Panc1 (cell line): ENCODE measurements at regions not wholly inside any gene's neighbourhood (a gene's known extent, or its start where the extent isn't known, plus 50 kb on each side); places are given as distances from the start of the nearest gene placed in this dataset.

Experiments
- ATAC-seq: fragments of 200-7000 bp; cut with Tn5 transposase; 2 replicates; pipeline ENCODE4 v1.9.1; 2020; ENCODE audit warnings: mild to moderate bottlenecking, moderate library complexity
- BruUV-seq: library from RNA; stranded (reverse); fragments of 400-500 nt; replicated peaks from 2 replicates; lab custom pipeline; 2021; lab: Mats Ljungman, UMichigan
- CTCF ChIA-PET: fragments of 300-600 bp; sonication (Branson Sonifier 250); formaldehyde crosslinking; loops from one replicate; lab custom pipeline; 2022; ENCODE audit warnings: antibody characterized with exemption; lab: Charles Lee
- POLR2A ChIA-PET: fragments of 300-600 bp; sonication (Branson Sonifier 250); formaldehyde crosslinking; loops from one replicate; lab custom pipeline; 2022; ENCODE audit warnings: antibody characterized with exemption; lab: Charles Lee
- DNase-seq: peaks from one replicate; pipeline ENCODE4 v3.0.0-alpha.2; 2010; ENCODE audit warnings: low read depth, low spot score
- H3K27ac ChIP-seq: 2 replicates; pipeline ENCODE4 v1.5.1; 2011; ENCODE audit warnings: mild to moderate bottlenecking, low read length, inconsistent platforms
- H3K27me3 ChIP-seq: fragments of 200-500 bp; sonication (Bioruptor generic); 2 replicates; pipeline ENCODE4 v1.6.0; 2014; ENCODE audit warnings: low read length, inconsistent platforms; ENCODE audit not compliant: control insufficient read depth, insufficient read depth
- H3K36me3 ChIP-seq: fragments of 200-500 bp; sonication (Bioruptor generic); 2 replicates; pipeline ENCODE4 v1.5.1; 2014; ENCODE audit warnings: inconsistent platforms, mild to moderate bottlenecking, low read length, moderate library complexity; ENCODE audit not compliant: control insufficient read depth, insufficient read depth
- H3K4me1 ChIP-seq: 2 replicates; pipeline ENCODE4 v1.5.1; 2011; ENCODE audit warnings: inconsistent platforms, mild to moderate bottlenecking, low read length, moderate library complexity; ENCODE audit not compliant: control insufficient read depth, insufficient read depth
- H3K4me3 ChIP-seq, 2 experiments: 2 replicates each; pipeline ENCODE4 v1.5.1; 2011 to 2012; ENCODE audit warnings: low read depth in 2 of 2, low read length in 2 of 2, mild to moderate bottlenecking in 2 of 2, inconsistent platforms in 1 of 2, moderate library complexity in 1 of 2
- H3K9me3 ChIP-seq: fragments of 200-500 bp; sonication (Bioruptor generic); 2 replicates; pipeline ENCODE4 v1.5.1; 2014; ENCODE audit warnings: low read depth, mild to moderate bottlenecking, inconsistent platforms, low read length, moderate library complexity; ENCODE audit not compliant: control insufficient read depth, insufficient read depth
- CTCF ChIP-seq: fragments of 450-650 bp; IDR thresholded peaks from 2 replicates; pipeline ENCODE4 v1.5.1; 2017; ENCODE audit warnings: mild to moderate bottlenecking
- POLR2AphosphoS5 ChIP-seq: IDR thresholded peaks from 2 replicates; pipeline ENCODE4 v1.6.1; 2012; ENCODE audit warnings: mild to moderate bottlenecking, low read depth, low read length, moderate library complexity
- REST ChIP-seq, 2 experiments: IDR thresholded peaks; 2 replicates each; pipeline ENCODE4 v1.6.1; 2011 to 2012; ENCODE audit warnings: low read depth in 2 of 2, control low read depth in 1 of 2, low read length in 1 of 2, mild to moderate bottlenecking in 1 of 2, moderate library complexity in 1 of 2; ENCODE audit not compliant: insufficient read depth in 1 of 2
- SIN3A ChIP-seq: IDR thresholded peaks from 2 replicates; pipeline ENCODE4 v1.6.1; 2012; ENCODE audit warnings: low read depth, mild to moderate bottlenecking, low read length, moderate library complexity, borderline replicate concordance; ENCODE audit not compliant: insufficient read depth
- TCF7L2 ChIP-seq: IDR thresholded peaks from 2 replicates; pipeline ENCODE4 v1.6.1; 2011; ENCODE audit warnings: mild to moderate bottlenecking, low read depth, low read length, inconsistent platforms
- in situ Hi-C: cut with HindIII; loops from 2 replicates; pipeline ENCODE4 v1.10.0; 2016; ENCODE audit warnings: low sequenced_read_pairs, low pct_unique_long_range_greater_than_20kb
- intact Hi-C: fragments of 100-400 bp; cut with micrococcal nuclease; formaldehyde crosslinking; loops from one replicate; pipeline ENCODE4 v1.10.0; 2022; ENCODE audit not compliant: unreplicated experiment

GRCh38 chr5:51902512-51902911 lies 519.3 kb downstream of the ISL1 start:
- Histone ChIP-seq H3K36me3 (no peaks in the 10 kb centered on the region), H3K4me1 (no peaks in the 10 kb centered on the region), H3K9me3 (no peaks in the 10 kb centered on the region), H3K4me3 (no peak overlapping the region), H3K27ac (no peak overlapping the region), H3K27me3 (no peaks in the 10 kb centered on the region)
- CTCF ChIA-PET: no interaction called here
- no TSS peak for BruUV-seq
- no peak for TF ChIP-seq REST (IDR thresholded peaks at IDR 0.05; ENCODE audit: insufficient read depth in 1 of 2, low read depth in 2 of 2, low read length in 1 of 2)
- no peak for TF ChIP-seq SIN3A
- TF ChIP-seq TCF7L2: no peak
- no peak for TF ChIP-seq CTCF
- no peak for TF ChIP-seq POLR2AphosphoS5
- ATAC-seq (no peak), DNase-seq (no peak)
- POLR2A ChIA-PET: no interaction called here
- in situ Hi-C loops (no loop called here), intact Hi-C loops (no loop called here)

- intact Hi-C loops (no loop called here), in situ Hi-C loops (no loop called here)
- DNase-seq (no peak), ATAC-seq (no peak)
- H3K9me3 ChIP-seq: no peaks in the 10 kb centered on the region
- H3K36me3 ChIP-seq: no peaks in the 10 kb centered on the region
- BruUV-seq: no TSS peak
- H3K27ac ChIP-seq: no peak overlapping the region
- no peaks in the 10 kb centered on the region for H3K4me1 ChIP-seq
- ChIA-PET CTCF (no interaction called here), POLR2A (no interaction called here)
- H3K27me3 ChIP-seq: no peaks in the 10 kb centered on the region
- no peak for TF ChIP-seq REST (IDR thresholded peaks at IDR 0.05; ENCODE audit: insufficient read depth in 1 of 2, low read depth in 2 of 2, low read length in 1 of 2)
- no peak for TF ChIP-seq TCF7L2
- no peak for TF ChIP-seq POLR2AphosphoS5
- TF ChIP-seq SIN3A: no peak
- TF ChIP-seq CTCF: no peak
- no peak overlapping the region for H3K4me3 ChIP-seq
Observed at GRCh38 chr5:51908215-51908614, 525.0 kb downstream of the ISL1 start.
